GM18505 (cell line): ENCODE measurements at regions not wholly inside any gene's neighbourhood (a gene's known extent, or its start where the extent isn't known, plus 50 kb on each side); places are given as distances from the start of the nearest gene placed in this dataset.
"Not testable (repeated sequence)": the region's sequence is repeated elsewhere in the genome, so short reads cannot be mapped to it uniquely, and the experiment has no call there.

Experiments
- ATAC-seq: cut with Tn5 transposase; IDR thresholded peaks from one replicate; pipeline ENCODE4 v1.9.1; 2021; ENCODE audit not compliant: unreplicated experiment
- POLR2A ChIP-seq: IDR thresholded peaks from 4 replicates; pipeline ENCODE4 v1.6.1; 2011; ENCODE audit warnings: borderline replicate concordance; ENCODE audit not compliant: insufficient read depth, insufficient read length; ENCODE audit errors: extremely low read depth

GRCh38 chr14:56063131-56063530 is 55.1 kb upstream of the PELI2 start:
- no peak for ATAC-seq
- no peak for TF ChIP-seq POLR2A

GRCh38 chr14:56064513-56064912 is 53.7 kb upstream of the PELI2 start:
- TF ChIP-seq POLR2A = no peak
- ATAC-seq = no peak

GRCh38 chr14:56065199-56065598 is 53.0 kb upstream of the PELI2 start:
- ATAC-seq = not testable (repeated sequence)

DNA sequence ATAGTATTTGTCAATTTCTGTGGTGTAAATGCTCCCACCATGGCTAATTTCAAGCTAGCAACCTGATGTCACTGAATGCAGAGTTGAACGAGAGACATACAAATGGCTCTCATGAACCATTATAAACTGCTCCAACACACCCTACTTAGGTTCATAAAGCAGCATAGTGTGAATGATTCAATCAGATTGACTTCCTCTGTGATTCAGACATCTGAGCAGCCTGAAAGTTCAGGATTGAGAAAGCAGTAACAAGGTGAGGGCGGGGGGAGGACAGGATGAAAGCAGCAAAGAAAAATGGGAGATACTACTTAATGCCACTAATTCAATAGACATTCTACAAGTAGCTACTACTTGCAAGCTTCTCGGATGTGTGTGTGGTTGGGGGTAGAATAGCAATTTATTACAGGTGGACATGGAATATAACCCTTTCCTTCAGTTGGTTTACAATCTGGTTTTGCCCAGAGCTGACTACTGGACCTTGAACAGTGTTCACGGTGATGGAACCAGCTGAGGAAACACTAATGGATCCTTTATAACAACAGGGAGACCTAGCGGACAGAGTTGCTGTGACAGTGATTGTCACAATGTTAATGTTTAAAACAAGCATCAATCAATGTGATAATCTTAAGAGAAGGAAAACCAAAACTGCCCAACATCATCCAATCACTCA is 52.5 kb upstream of the PELI2 start:
- TF ChIP-seq POLR2A = no peak

More for the DNA sequence above, 52.5 kb upstream of the PELI2 start:
- ATAC-seq = no peak
